Neutrophil (primary cell): ENCODE measurements at regions not wholly inside any gene's neighbourhood (a gene's known extent, or its start where the extent isn't known, plus 50 kb on each side); places are given as distances from the start of the nearest gene placed in this dataset.

Experiments
- H3K27ac ChIP-seq: fragments of 200-600 bp; sonication (generic); 2 replicates; pipeline ENCODE4 v1.5.1; 2016; ENCODE audit warnings: mild to moderate bottlenecking, moderate library complexity
- H3K27me3 ChIP-seq: fragments of 200-600 bp; sonication (generic); 2 replicates; pipeline ENCODE4 v1.6.0; 2016; ENCODE audit warnings: mild to moderate bottlenecking
- H3K36me3 ChIP-seq: fragments of 200-600 bp; sonication (generic); 2 replicates; pipeline ENCODE4 v1.5.1; 2017
- H3K4me1 ChIP-seq, 2 experiments: fragments of 200-600 bp in 1 of 2; sonication (generic) in 1 of 2; 1 replicate in 1 of 2; 2 replicates in 1 of 2; pipeline versions ENCODE4 v1.5.1 to v1.6.1; 2013 to 2016; ENCODE audit warnings: low read depth in 1 of 2, low read length in 1 of 2, mild to moderate bottlenecking in 1 of 2, moderate library complexity in 1 of 2; ENCODE audit not compliant: control insufficient read depth in 1 of 2, insufficient read depth in 1 of 2
- H3K4me3 ChIP-seq, 2 experiments: fragments of 200-600 bp in 1 of 2; sonication (generic) in 1 of 2; 1 replicate in 1 of 2; 2 replicates in 1 of 2; pipeline ENCODE4 v1.5.1; 2013 to 2016; ENCODE audit warnings: low read depth in 1 of 2, low read length in 1 of 2, mild to moderate bottlenecking in 1 of 2, moderate library complexity in 1 of 2
- H3K9me3 ChIP-seq: fragments of 200-600 bp; sonication (generic); 2 replicates; pipeline ENCODE4 v1.5.1; 2016
- CTCF ChIP-seq: fragments of 200-600 bp; sonication (generic); IDR thresholded peaks from 2 replicates; pipeline ENCODE4 v1.5.1; 2016; ENCODE audit warnings: antibody characterized with exemption

GRCh38 chr18:78510636-78511035 lies 469.0 kb upstream of the SALL3 start:
- TF ChIP-seq CTCF: no peak
- no peaks in the 10 kb centered on the region for H3K27me3 ChIP-seq
- no peaks in the 10 kb centered on the region for H3K36me3 ChIP-seq
- H3K4me1 ChIP-seq: no peaks in the 10 kb centered on the region
- no peaks in the 10 kb centered on the region for H3K9me3 ChIP-seq
- H3K4me3 ChIP-seq: no peak overlapping the region
- H3K27ac ChIP-seq: no peak overlapping the region

- Histone ChIP-seq H3K36me3 (no peaks in the 10 kb centered on the region), H3K4me1 (no peaks in the 10 kb centered on the region), H3K4me3 (no peak overlapping the region), H3K27me3 (no peaks in the 10 kb centered on the region), H3K9me3 (no peaks in the 10 kb centered on the region), H3K27ac (no peak overlapping the region)
- TF ChIP-seq CTCF: no peak
Measured at GRCh38 chr18:78511666-78512601, 467.7 kb upstream of the SALL3 start.

- H3K9me3 ChIP-seq: no peaks in the 10 kb centered on the region
- no peaks in the 10 kb centered on the region for H3K36me3 ChIP-seq
- no peak overlapping the region for H3K4me3 ChIP-seq
- no peaks in the 10 kb centered on the region for H3K27me3 ChIP-seq
- no peak overlapping the region for H3K27ac ChIP-seq
- no peak for TF ChIP-seq CTCF
- no peaks in the 10 kb centered on the region for H3K4me1 ChIP-seq
Measured at GRCh38 chr18:78514910-78515670, 464.5 kb upstream of the SALL3 start.

- H3K4me1 ChIP-seq: no peaks in the 10 kb centered on the region
- TF ChIP-seq CTCF: no peak
- no peaks in the 10 kb centered on the region for H3K9me3 ChIP-seq
- no peaks in the 10 kb centered on the region for H3K36me3 ChIP-seq
- no peak overlapping the region for H3K4me3 ChIP-seq
- H3K27ac ChIP-seq: no peak overlapping the region
- H3K27me3 ChIP-seq: no peaks in the 10 kb centered on the region
Measured at GRCh38 chr18:78517328-78517727, 462.3 kb upstream of the SALL3 start.

- Histone ChIP-seq H3K36me3 (no peaks in the 10 kb centered on the region), H3K27me3 (no peaks in the 10 kb centered on the region), H3K4me3 (no peak overlapping the region), H3K27ac (no peak overlapping the region), H3K9me3 (no peaks in the 10 kb centered on the region), H3K4me1 (no peaks in the 10 kb centered on the region)
- no peak for TF ChIP-seq CTCF
Measured at GRCh38 chr18:78517973-78518372, 461.6 kb upstream of the SALL3 start.
